CD14-positive monocyte (primary cell): ENCODE measurements at regions not wholly inside any gene's neighbourhood (a gene's known extent, or its start where the extent isn't known, plus 50 kb on each side); places are given as distances from the start of the nearest gene placed in this dataset.

Experiments used
- DNase-seq, 3 donors: peaks; one replicate each; pipeline ENCODE4 v3.0.0-alpha.2; 2011 to 2022
- H2AFZ ChIP-seq: 2 replicates; pipeline ENCODE4 v1.6.0; 2012; ENCODE audit warnings: mild to moderate bottlenecking, low read depth, low read length, inconsistent platforms; ENCODE audit not compliant: insufficient read depth, poor library complexity, severe bottlenecking
- H3K27ac ChIP-seq, 2 donors: 1 replicate in 1 of 2; 2 replicates in 1 of 2; pipeline ENCODE4 v1.5.1; 2012 to 2013; ENCODE audit warnings: low read length in 2 of 2, control low read depth in 1 of 2, inconsistent platforms in 1 of 2, low read depth in 1 of 2, mild to moderate bottlenecking in 1 of 2
- H3K27me3 ChIP-seq, 2 donors: one replicate each; pipeline versions ENCODE4 v1.6.0 to v1.6.1; 2011 to 2013; ENCODE audit warnings: low read length in 2 of 2; ENCODE audit not compliant: control insufficient read depth in 2 of 2, insufficient read depth in 2 of 2
- H3K36me3 ChIP-seq, 2 donors: replicated peaks in 1 of 2; 1 replicate in 1 of 2; 2 replicates in 1 of 2; pipeline versions ENCODE4 v1.5.1 to v1.6.1; 2012 to 2013; ENCODE audit warnings: low read length in 2 of 2, control low read depth in 1 of 2, inconsistent platforms in 1 of 2, mild to moderate bottlenecking in 1 of 2; ENCODE audit not compliant: insufficient read depth in 2 of 2, control insufficient read depth in 1 of 2
- H3K4me1 ChIP-seq, 2 donors: 1 replicate in 1 of 2; 2 replicates in 1 of 2; pipeline versions ENCODE4 v1.5.1 to v1.6.1; 2012 to 2013; ENCODE audit warnings: low read length in 2 of 2, control low read depth in 1 of 2, inconsistent platforms in 1 of 2, mild to moderate bottlenecking in 1 of 2, moderate library complexity in 1 of 2; ENCODE audit not compliant: insufficient read depth in 2 of 2, control insufficient read depth in 1 of 2
- H3K4me2 ChIP-seq: replicated peaks from 2 replicates; pipeline ENCODE3; 2012; ENCODE audit warnings: low read length, moderate library complexity, mild to moderate bottlenecking; ENCODE audit not compliant: poor library complexity, severe bottlenecking; ENCODE audit errors: extremely low read depth
- H3K4me3 ChIP-seq, 3 experiments: fragments of 200-600 bp in 1 of 3; sonication (generic) in 1 of 3; replicated peaks in 1 of 3; 1 replicate in 2 of 3; 2 replicates in 1 of 3; pipeline ENCODE4 v1.5.1; 2011 to 2013; ENCODE audit warnings: low read length in 3 of 3, mild to moderate bottlenecking in 3 of 3, control low read depth in 2 of 3, low read depth in 2 of 3, inconsistent platforms in 1 of 3, moderate library complexity in 1 of 3
- H3K79me2 ChIP-seq: 2 replicates; pipeline ENCODE4 v1.6.0; 2012; ENCODE audit warnings: mild to moderate bottlenecking, control low read depth, inconsistent platforms, low read length, moderate library complexity; ENCODE audit not compliant: insufficient read depth
- H3K9ac ChIP-seq: 2 replicates; pipeline ENCODE4 v1.6.0; 2017; ENCODE audit warnings: low read length, mild to moderate bottlenecking; ENCODE audit not compliant: insufficient read depth, poor library complexity, severe bottlenecking
- H3K9me3 ChIP-seq, 2 donors: replicated peaks in 1 of 2; 1 replicate in 1 of 2; 2 replicates in 1 of 2; pipeline versions ENCODE4 v1.5.1 to v1.6.1; 2012 to 2013; ENCODE audit warnings: low read length in 2 of 2, control low read depth in 1 of 2; ENCODE audit not compliant: control insufficient read depth in 1 of 2, insufficient read depth in 1 of 2
- H4K20me1 ChIP-seq: 2 replicates; pipeline ENCODE4 v1.6.0; 2012; ENCODE audit warnings: mild to moderate bottlenecking, low read length, control low read depth, moderate library complexity; ENCODE audit not compliant: insufficient read depth
- H3K27ac Mint-ChIP-seq, 7 donors: one replicate each; pipeline ENCODE4 v1.8.0; 2020; ENCODE audit warnings: mild to moderate bottlenecking in 7 of 7, mixed read lengths in 7 of 7, moderate library complexity in 6 of 7, inconsistent platforms in 2 of 7
- H3K27me3 Mint-ChIP-seq, 3 donors: one replicate each; pipeline ENCODE4 v1.8.0; 2021 to 2022; ENCODE audit warnings: low read depth in 3 of 3, mild to moderate bottlenecking in 3 of 3, mixed read lengths in 3 of 3, moderate library complexity in 3 of 3, inconsistent platforms in 1 of 3
- H3K36me3 Mint-ChIP-seq, 2 donors: one replicate each; pipeline ENCODE4 v1.8.0; 2020; ENCODE audit warnings: mixed read lengths in 2 of 2, inconsistent platforms in 1 of 2, mild to moderate bottlenecking in 1 of 2
- H3K4me1 Mint-ChIP-seq: one replicate; pipeline ENCODE4 v1.8.0; 2020; ENCODE audit warnings: mild to moderate bottlenecking, mixed read lengths
- H3K4me3 Mint-ChIP-seq, 2 donors: one replicate each; pipeline ENCODE4 v1.8.0; 2020; ENCODE audit warnings: mild to moderate bottlenecking in 2 of 2, mixed read lengths in 2 of 2, moderate library complexity in 1 of 2
- H3K9me3 Mint-ChIP-seq, 7 donors: one replicate each; pipeline ENCODE4 v1.8.0; 2020 to 2022; ENCODE audit warnings: mixed read lengths in 7 of 7, mild to moderate bottlenecking in 6 of 7, moderate library complexity in 6 of 7, inconsistent platforms in 2 of 7
- CTCF ChIP-seq: fragments of 200-600 bp; IDR thresholded peaks from one replicate; pipeline ENCODE4 v1.8.0; 2022; ENCODE audit warnings: antibody characterized with exemption, mild to moderate bottlenecking
- WGBS: methylation state at CpG from one replicate; pipeline ENCODE4 v1.1.5; 2013; ENCODE audit warnings: missing lambda C conversion rate; ENCODE audit not compliant: insufficient coverage; 5-methylcytosine and 5-hydroxymethylcytosine counted together
- intact Hi-C, 2 donors: fragments of 100-400 bp; cut with micrococcal nuclease; formaldehyde crosslinking; loops; one replicate each; pipeline versions ENCODE4 v1.15.0 to v1.15.1; 2023

- H3K27ac Mint-ChIP-seq: no peak overlapping the region
- Histone ChIP-seq H3K9me3 (no peaks in the 10 kb centered on the region), H3K4me2 (no peak overlapping the region), H3K27ac (no peak overlapping the region), H3K4me3 (no peak overlapping the region), H2AFZ (no peak overlapping the region), H3K27me3 (no peaks in the 10 kb centered on the region), H3K79me2 (no peaks in the 10 kb centered on the region), H3K4me1 (no peaks in the 10 kb centered on the region), H3K9ac (no peak overlapping the region), H3K36me3 (no peaks in the 10 kb centered on the region), H4K20me1 (no peaks in the 10 kb centered on the region)
- WGBS: 88% methylated on average over 4 of the region's 6 CpGs
- intact Hi-C loops: no loop called here
- no peak overlapping the region for H3K4me3 Mint-ChIP-seq
- H3K36me3 Mint-ChIP-seq: no peaks in the 10 kb centered on the region
- DNase-seq: no peak
- no peaks in the 10 kb centered on the region for H3K9me3 Mint-ChIP-seq
- peaks cover 0 to 3% (median 1%) of the 10 kb centered on the region in 3 donors for H3K27me3 Mint-ChIP-seq
- TF ChIP-seq CTCF: no peak
- H3K4me1 Mint-ChIP-seq: peaks cover 3% of the 10 kb centered on the region
These were observed 163.3 kb downstream of the ARRDC4 start for GRCh38 chr15:98123834-98124233.

GRCh38 chr15:98124581-98124980 is 164.1 kb downstream of the ARRDC4 start:
- intact Hi-C loops: no loop called here
- Histone ChIP-seq H3K9ac (no peak overlapping the region), H3K27me3 (no peaks in the 10 kb centered on the region), H3K4me2 (no peak overlapping the region), H2AFZ (no peak overlapping the region), H3K79me2 (no peaks in the 10 kb centered on the region), H3K36me3 (no peaks in the 10 kb centered on the region), H3K4me1 (no peaks in the 10 kb centered on the region), H3K4me3 (no peak overlapping the region), H3K27ac (no peak overlapping the region), H3K9me3 (no peaks in the 10 kb centered on the region), H4K20me1 (no peaks in the 10 kb centered on the region)
- H3K36me3 Mint-ChIP-seq: no peaks in the 10 kb centered on the region
- H3K4me3 Mint-ChIP-seq: no peak overlapping the region
- TF ChIP-seq CTCF: no peak
- 91% methylated on average over 6 of the region's 6 CpGs for WGBS
- no peaks in the 10 kb centered on the region for H3K9me3 Mint-ChIP-seq
- H3K4me1 Mint-ChIP-seq: peaks cover 3% of the 10 kb centered on the region
- no peak for DNase-seq
- peaks cover 0 to 3% (median 1%) of the 10 kb centered on the region in 3 donors for H3K27me3 Mint-ChIP-seq
- H3K27ac Mint-ChIP-seq: no peak overlapping the region
